HL-60 (cell line): ENCODE measurements at regions not wholly inside any gene's neighbourhood (a gene's known extent, or its start where the extent isn't known, plus 50 kb on each side); places are given as distances from the start of the nearest gene placed in this dataset.
A peak's percentile ranks its signal among the peaks of the same experiment; 100 is the strongest.

Source experiments
- DNase-seq, 2 experiments: peaks; one replicate each; pipeline ENCODE4 v3.0.0-alpha.2; 2010 to 2020; ENCODE audit warnings: low read depth in 1 of 2, low spot score in 1 of 2
- H3K27ac ChIP-seq: fragments of 250-450 bp; sonication (Bioruptor Pico); replicated peaks from 2 replicates; pipeline ENCODE4 v1.5.1; 2020; ENCODE audit warnings: mild to moderate bottlenecking, moderate library complexity
- H3K27me3 ChIP-seq: fragments of 250-450 bp; sonication (Bioruptor Pico); 2 replicates; pipeline ENCODE4 v1.5.1; 2021; ENCODE audit warnings: mild to moderate bottlenecking, moderate library complexity; ENCODE audit not compliant: insufficient read depth, poor library complexity, severe bottlenecking
- H3K4me3 ChIP-seq: replicated peaks from 2 replicates; pipeline ENCODE4 v1.5.1; 2011; ENCODE audit warnings: mild to moderate bottlenecking, control low read depth, low read length; ENCODE audit not compliant: insufficient read depth
- CTCF ChIP-seq: IDR thresholded peaks from one replicate; pipeline ENCODE4 v1.5.1; 2011; ENCODE audit warnings: low read length, control low read depth, inconsistent platforms; ENCODE audit not compliant: insufficient read depth
- GABPA ChIP-seq: IDR thresholded peaks from 2 replicates; pipeline ENCODE4 v1.6.1; 2012; ENCODE audit warnings: low read depth
- POLR2AphosphoS5 ChIP-seq: IDR thresholded peaks from 2 replicates; pipeline ENCODE4 v1.6.1; 2012; ENCODE audit warnings: low read depth
- REST ChIP-seq: IDR thresholded peaks from 2 replicates; pipeline ENCODE4 v1.6.1; 2012; ENCODE audit warnings: low read depth; ENCODE audit not compliant: insufficient replicate concordance
- SPI1 ChIP-seq: IDR thresholded peaks from 2 replicates; pipeline ENCODE4 v1.6.1; 2012; ENCODE audit warnings: low read depth, mild to moderate bottlenecking, borderline replicate concordance

GRCh38 chr9:90546200-90546599 is 96.4 kb downstream of the DIRAS2 start:
- no peak overlapping the region for H3K27ac ChIP-seq
- no peak overlapping the region for H3K4me3 ChIP-seq
- H3K27me3 ChIP-seq: no peaks in the 10 kb centered on the region
- DNase-seq: peak in 1 of 2 experiments; percentile 6
- TF ChIP-seq GABPA (no peak), REST (no peak), SPI1 (no peak), POLR2AphosphoS5 (no peak), CTCF (no peak)

GRCh38 chr9:90547896-90548295 is 94.7 kb downstream of the DIRAS2 start:
- no peak overlapping the region for H3K27ac ChIP-seq
- H3K4me3 ChIP-seq: no peak overlapping the region
- H3K27me3 ChIP-seq: peaks cover 3% of the 10 kb centered on the region
- no peak for DNase-seq
- TF ChIP-seq POLR2AphosphoS5: no peak
- TF ChIP-seq CTCF: no peak
- no peak for TF ChIP-seq SPI1
- TF ChIP-seq GABPA: no peak
- no peak for TF ChIP-seq REST

- Histone ChIP-seq H3K27ac (no peak overlapping the region), H3K27me3 (peaks cover 9% of the 10 kb centered on the region), H3K4me3 (no peak overlapping the region)
- TF ChIP-seq SPI1: no peak
- no peak for TF ChIP-seq POLR2AphosphoS5
- no peak for TF ChIP-seq GABPA
- TF ChIP-seq REST: no peak
- no peak for TF ChIP-seq CTCF
- no peak for DNase-seq
Observed at GRCh38 chr9:90552317-90552716, 90.3 kb downstream of the DIRAS2 start.
